ENCODE measurements at regions not wholly inside any gene's neighbourhood (a gene's known extent, or its start where the extent isn't known, plus 50 kb on each side); places are given as distances from the start of the nearest gene placed in this dataset.

DNA sequence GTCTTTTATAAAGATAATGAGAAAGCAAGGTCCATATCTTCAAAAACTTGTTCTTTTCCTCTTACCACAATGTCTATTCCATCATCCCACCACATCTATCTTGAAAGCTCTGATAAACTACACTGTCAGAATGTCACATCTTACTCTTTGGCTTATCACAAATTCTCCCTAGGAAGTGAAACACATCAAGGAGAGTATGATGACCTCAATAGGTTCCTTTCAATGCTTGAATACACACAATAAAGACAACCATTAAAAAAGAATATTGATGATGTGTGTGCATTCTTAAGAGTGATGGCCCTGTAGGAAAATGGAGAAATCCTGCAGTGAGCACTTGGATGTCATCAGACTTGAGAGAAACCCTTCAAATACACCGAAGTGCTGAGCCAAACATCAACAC is 918.1 kb upstream of the SORCS1 start:
- TF ChIP-seq, protein P1, sequence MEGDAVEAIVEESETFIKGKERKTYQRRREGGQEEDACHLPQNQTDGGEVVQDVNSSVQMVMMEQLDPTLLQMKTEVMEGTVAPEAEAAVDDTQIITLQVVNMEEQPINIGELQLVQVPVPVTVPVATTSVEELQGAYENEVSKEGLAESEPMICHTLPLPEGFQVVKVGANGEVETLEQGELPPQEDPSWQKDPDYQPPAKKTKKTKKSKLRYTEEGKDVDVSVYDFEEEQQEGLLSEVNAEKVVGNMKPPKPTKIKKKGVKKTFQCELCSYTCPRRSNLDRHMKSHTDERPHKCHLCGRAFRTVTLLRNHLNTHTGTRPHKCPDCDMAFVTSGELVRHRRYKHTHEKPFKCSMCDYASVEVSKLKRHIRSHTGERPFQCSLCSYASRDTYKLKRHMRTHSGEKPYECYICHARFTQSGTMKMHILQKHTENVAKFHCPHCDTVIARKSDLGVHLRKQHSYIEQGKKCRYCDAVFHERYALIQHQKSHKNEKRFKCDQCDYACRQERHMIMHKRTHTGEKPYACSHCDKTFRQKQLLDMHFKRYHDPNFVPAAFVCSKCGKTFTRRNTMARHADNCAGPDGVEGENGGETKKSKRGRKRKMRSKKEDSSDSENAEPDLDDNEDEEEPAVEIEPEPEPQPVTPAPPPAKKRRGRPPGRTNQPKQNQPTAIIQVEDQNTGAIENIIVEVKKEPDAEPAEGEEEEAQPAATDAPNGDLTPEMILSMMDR (IDR thresholded peaks at IDR 0.05): no peak
- no peak for TF ChIP-seq POLR2A (IDR thresholded peaks at IDR 0.05)

All from testis (tissue), 2 donors.